Kidney (tissue), 13 donors: ENCODE measurements at regions not wholly inside any gene's neighbourhood (a gene's known extent, or its start where the extent isn't known, plus 50 kb on each side); places are given as distances from the start of the nearest gene placed in this dataset.

ENCODE experiments used
- DNase-seq, 5 donors: peaks; one replicate each; pipeline ENCODE4 v3.0.0-alpha.2; 2013 to 2020
- FAIRE-seq: peaks from 2 replicates; lab custom pipeline; 2012; peaks lifted over from hg19 to GRCh38; lab: Jason Lieb, UNC
- H3K27ac ChIP-seq, 2 donors: one replicate each; pipeline ENCODE4 v1.7.0; 2013; ENCODE audit warnings: low read depth in 2 of 2, low read length in 2 of 2, inconsistent platforms in 1 of 2
- H3K27me3 ChIP-seq: one replicate; pipeline ENCODE4 v1.7.1; 2013; ENCODE audit warnings: low read length, inconsistent platforms; ENCODE audit not compliant: control insufficient read depth, insufficient read depth
- H3K36me3 ChIP-seq, 3 donors: one replicate each; pipeline versions ENCODE4 v1.7.0 to v1.7.1; 2013; ENCODE audit warnings: low read length in 3 of 3, control low read depth in 1 of 3, inconsistent platforms in 1 of 3; ENCODE audit not compliant: insufficient read depth in 3 of 3, control insufficient read depth in 2 of 3
- H3K4me1 ChIP-seq, 3 donors: one replicate each; pipeline versions ENCODE4 v1.7.0 to v1.7.1; 2013; ENCODE audit warnings: low read length in 3 of 3, inconsistent platforms in 1 of 3, low read depth in 1 of 3; ENCODE audit not compliant: control insufficient read depth in 2 of 3, insufficient read depth in 2 of 3
- H3K4me3 ChIP-seq, 3 donors: one replicate each; pipeline versions ENCODE4 v1.7.0 to v1.8.1; 2013; ENCODE audit warnings: low read length in 3 of 3, control low read depth in 1 of 3, inconsistent platforms in 1 of 3
- H3K9ac ChIP-seq, 3 donors: one replicate each; pipeline versions ENCODE4 v1.7.0 to v1.7.1; 2013; ENCODE audit warnings: low read length in 3 of 3, control low read depth in 1 of 3, inconsistent platforms in 1 of 3
- H3K9me3 ChIP-seq, 3 donors: one replicate each; pipeline versions ENCODE4 v1.7.0 to v1.7.1; 2013; ENCODE audit warnings: low read length in 3 of 3, control low read depth in 1 of 3, inconsistent platforms in 1 of 3; ENCODE audit not compliant: control insufficient read depth in 2 of 3, insufficient read depth in 1 of 3
- CTCF ChIP-seq: IDR thresholded peaks from 3 replicates; pipeline ENCODE4 v1.5.1; 2012; ENCODE audit warnings: mild to moderate bottlenecking, moderate library complexity, borderline replicate concordance; ENCODE audit not compliant: insufficient read depth; ENCODE audit errors: extremely low read depth
- intact Hi-C: fragments of 100-400 bp; cut with DNase I; formaldehyde crosslinking; loops from one replicate; pipeline ENCODE4 v1.11.1; 2022
- donor health status: control.
- donor health status: control.
- donor health status: control.
- donor health status: control.
- donor health status: control.
- donor health status: DM: yes; HTN: yes; CAD: no.
- donor health status: Normal renal cell carcinoma (clear cell type).

GRCh38 chr3:87634426-87634825 is 358.0 kb upstream of the POU1F1 start:
- FAIRE-seq (no peak), DNase-seq (no peak)
- Histone ChIP-seq H3K4me1 (no peaks in the 10 kb centered on the region), H3K9ac (no peak overlapping the region), H3K36me3 (no peaks in the 10 kb centered on the region), H3K27me3 (no peaks in the 10 kb centered on the region), H3K4me3 (no peak overlapping the region), H3K27ac (no peak overlapping the region), H3K9me3 (no peaks in the 10 kb centered on the region)
- TF ChIP-seq CTCF, result no peak
- intact Hi-C loops, result no loop called here

- no peak overlapping the region for H3K9ac ChIP-seq
- no peaks in the 10 kb centered on the region for H3K36me3 ChIP-seq
- H3K27ac ChIP-seq, result no peak overlapping the region
- H3K4me1 ChIP-seq, result no peaks in the 10 kb centered on the region
- TF ChIP-seq CTCF, result no peak
- DNase-seq (no peak), FAIRE-seq (no peak)
- intact Hi-C loops, result no loop called here
- H3K9me3 ChIP-seq, result no peaks in the 10 kb centered on the region
- H3K4me3 ChIP-seq, result no peak overlapping the region
- H3K27me3 ChIP-seq, result no peaks in the 10 kb centered on the region
These were observed 350.9 kb upstream of the POU1F1 start for GRCh38 chr3:87627316-87627715.

- Histone ChIP-seq H3K9ac (no peak overlapping the region), H3K27ac (no peak overlapping the region), H3K4me3 (no peak overlapping the region), H3K36me3 (no peaks in the 10 kb centered on the region), H3K27me3 (no peaks in the 10 kb centered on the region), H3K4me1 (no peaks in the 10 kb centered on the region), H3K9me3 (no peaks in the 10 kb centered on the region)
- TF ChIP-seq CTCF, result no peak
- no peak for DNase-seq
- FAIRE-seq, result no peak
- intact Hi-C loops, result no loop called here
These were observed 350.2 kb upstream of the POU1F1 start for GRCh38 chr3:87626546-87626945.

- no peak for TF ChIP-seq CTCF
- H3K9me3 ChIP-seq, result no peaks in the 10 kb centered on the region
- H3K4me1 ChIP-seq, result no peaks in the 10 kb centered on the region
- no peaks in the 10 kb centered on the region for H3K36me3 ChIP-seq
- DNase-seq, result no peak
- intact Hi-C loops, result no loop called here
- no peak overlapping the region for H3K9ac ChIP-seq
- no peak for FAIRE-seq
- H3K27ac ChIP-seq, result no peak overlapping the region
- no peak overlapping the region for H3K4me3 ChIP-seq
- no peaks in the 10 kb centered on the region for H3K27me3 ChIP-seq
These were observed 349.5 kb upstream of the POU1F1 start for GRCh38 chr3:87625876-87626275.
